NCI-H2171 treated with DMSO at 0.1 percent for 48 hours (cell line): ENCODE measurements at regions not wholly inside any gene's neighbourhood (a gene's known extent, or its start where the extent isn't known, plus 50 kb on each side); places are given as distances from the start of the nearest gene placed in this dataset.

Source experiments
- DNase-seq: peaks from one replicate; lab custom pipeline; 2025; lab: John Stamatoyannopoulos, UW

DNA sequence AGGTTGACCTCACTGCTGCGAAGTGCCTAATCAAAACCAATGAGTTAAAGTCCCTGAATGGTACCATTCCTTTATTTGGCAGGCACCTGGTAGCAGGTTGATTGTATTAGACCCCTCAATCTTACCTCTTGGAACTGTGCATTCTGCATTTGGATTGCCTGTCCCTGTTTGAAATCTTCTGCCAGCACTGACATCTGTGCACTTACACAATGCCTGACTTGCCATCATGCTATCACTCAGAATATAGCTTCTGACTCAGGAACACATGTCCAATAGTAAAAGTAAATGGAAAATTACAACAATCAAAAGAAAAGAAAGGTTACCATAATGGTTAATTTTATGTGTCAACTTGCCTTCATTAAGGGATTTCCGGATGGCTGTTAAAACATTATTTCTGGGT is 366.0 kb upstream of the PDGFD start:
- no peak for DNase-seq

- DNase-seq: no peak
Measured at GRCh38 chr11:104529213-104529612, 365.3 kb upstream of the PDGFD start.

DNA sequence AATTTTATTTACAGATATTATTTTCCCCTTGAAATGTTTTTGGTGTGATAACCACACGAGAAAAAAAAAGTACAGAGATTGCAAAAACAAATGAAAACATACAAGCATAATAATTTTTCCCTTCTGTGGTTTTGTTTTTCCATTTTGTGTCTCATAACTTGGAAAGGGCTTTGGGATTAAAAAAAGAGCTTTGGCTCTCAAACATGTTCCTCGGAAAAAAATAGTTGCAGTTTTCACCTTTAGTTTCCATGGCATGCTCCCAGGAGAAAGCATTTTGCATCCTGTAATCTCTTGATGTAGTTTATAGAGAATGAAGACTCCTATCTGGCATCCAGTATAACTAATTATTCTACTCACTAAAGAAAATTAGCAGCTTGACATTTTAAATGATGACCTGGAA is 362.1 kb upstream of the PDGFD start:
- DNase-seq: no peak

DNA sequence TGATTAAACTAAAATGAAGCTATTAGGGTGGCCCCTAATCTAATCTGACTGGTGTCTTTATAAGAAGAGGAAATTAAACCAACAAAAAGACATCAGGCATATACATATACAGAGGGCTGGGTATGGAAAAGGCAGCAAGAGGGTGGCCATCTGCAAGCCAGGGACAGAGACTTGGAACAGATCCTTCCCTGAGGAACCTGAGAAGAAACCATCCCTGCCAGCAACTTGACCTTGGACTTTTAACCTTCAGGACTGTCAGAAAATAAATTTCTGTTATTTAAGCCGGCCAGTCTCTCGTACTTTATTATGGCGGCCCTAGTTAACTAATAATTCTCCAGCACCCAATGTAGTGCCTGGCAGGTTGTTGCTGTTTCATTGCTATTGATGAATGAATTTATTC is 361.5 kb upstream of the PDGFD start:
- DNase-seq: no peak

DNA sequence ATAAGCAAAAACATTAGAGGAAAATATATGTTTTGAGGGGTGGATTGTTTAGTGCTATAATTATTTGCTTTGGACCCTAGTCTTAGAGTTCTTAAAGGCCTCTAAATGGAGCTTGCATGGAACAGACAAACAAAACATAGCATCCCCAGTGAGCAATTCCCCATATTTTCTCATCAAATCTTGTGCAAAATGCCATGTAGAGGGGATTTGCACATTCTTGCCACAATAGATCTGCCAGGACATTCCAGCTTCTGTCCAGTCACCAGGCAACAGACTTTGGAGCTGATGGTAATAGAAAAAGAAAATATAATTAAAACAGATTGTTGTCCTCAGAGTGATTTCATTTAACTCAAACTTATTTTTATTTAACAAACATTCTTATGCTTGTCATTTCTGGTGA is 360.3 kb upstream of the PDGFD start:
- DNase-seq: no peak

DNA sequence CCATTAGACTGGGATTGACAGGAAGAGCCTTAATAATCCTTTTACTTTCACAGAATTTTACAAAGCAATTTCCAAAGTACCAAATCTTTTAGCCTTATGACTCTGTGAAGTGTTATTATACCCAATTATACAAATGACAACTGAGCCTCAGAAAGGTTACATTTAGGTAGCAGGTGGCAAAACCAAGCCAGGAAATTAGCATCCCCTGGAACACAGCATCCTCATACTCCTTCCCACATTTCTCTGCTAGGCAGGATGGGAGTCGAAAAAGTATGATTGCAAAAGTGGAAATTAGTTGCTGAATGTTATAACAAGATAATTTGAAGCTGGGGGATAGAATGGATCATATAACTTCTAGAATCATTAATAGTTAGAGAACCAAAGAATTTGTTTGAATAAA is 359.7 kb upstream of the PDGFD start:
- DNase-seq: no peak

DNA sequence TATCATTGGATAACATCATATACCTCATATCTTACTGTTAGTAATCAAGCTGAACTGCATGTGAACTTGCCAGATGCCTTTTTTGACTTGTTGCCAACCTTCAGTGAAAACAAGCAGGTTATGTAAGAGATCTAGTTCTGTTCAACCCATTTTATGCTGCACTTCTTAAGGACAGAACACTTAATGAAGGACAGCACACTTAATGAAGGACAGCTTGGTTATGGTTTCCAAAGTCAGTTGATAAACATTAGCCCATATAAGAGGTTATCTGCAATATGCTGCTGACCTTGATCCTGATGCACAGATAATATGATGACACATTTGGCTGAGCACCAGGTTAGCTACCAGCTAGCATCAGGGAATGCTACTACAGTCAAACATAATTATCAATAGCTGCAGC is 358.7 kb upstream of the PDGFD start:
- no peak for DNase-seq

DNA sequence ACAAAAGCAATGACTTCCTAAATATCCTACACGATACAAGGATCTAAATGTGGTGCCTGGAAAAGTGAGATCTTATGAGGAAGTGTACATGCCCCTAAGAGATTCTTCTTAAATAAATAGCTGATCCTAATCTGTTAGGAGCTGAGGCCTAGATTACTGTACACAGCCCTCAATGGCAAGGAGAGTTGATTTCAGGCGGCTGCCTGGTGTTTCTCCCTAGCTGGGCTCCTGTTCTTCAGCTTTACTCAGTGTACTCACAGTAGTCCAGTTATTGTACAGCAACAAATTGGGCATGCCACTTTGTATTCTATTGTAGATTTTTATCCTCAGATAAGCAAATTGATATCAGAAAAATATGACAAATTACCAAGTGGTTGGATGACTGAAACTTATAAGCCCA is 358.2 kb upstream of the PDGFD start:
- no peak for DNase-seq

DNA sequence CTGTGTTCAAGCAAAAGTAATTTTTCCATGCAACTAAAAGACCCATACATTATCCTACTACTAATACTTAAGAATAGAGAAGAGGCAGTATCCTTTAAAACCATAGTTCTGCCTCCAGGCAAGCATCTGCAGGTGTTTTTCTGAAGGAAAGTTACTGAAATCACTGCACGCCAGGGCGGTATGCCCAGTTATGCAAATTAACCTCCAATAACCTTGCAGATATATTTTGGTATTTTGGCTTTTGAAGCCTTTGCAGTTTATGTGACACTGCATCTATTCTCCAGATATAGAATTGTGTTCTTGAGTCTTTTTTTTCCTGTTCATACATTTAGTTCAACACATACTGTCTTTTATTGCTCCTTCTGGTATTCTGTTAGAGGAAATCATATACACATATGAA is 346.2 kb upstream of the PDGFD start:
- no peak for DNase-seq

GRCh38 chr11:104490182-104490581 is 326.2 kb upstream of the PDGFD start:
- no peak for DNase-seq

DNA sequence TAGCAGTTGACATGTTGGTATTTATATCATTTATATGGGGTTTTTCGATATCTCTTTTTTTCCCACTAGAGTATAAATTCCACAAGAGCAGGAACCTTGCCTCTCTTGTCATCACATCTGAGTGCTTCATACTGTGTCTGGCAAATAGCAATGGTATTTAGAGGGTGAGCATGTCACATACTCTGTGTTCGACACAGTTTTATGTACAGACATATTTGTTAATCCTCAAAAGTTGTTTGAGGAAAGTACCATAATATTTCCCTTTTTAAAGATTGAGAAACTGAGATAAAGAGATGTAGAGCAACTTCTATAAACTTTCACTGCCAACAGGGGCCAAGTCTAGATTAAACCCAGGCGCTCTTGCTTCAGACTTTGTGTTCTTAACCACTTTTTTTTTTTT is 324.6 kb upstream of the PDGFD start:
- no peak for DNase-seq

GRCh38 chr11:104487046-104487806 is 323.3 kb upstream of the PDGFD start:
- DNase-seq: no peak

DNA sequence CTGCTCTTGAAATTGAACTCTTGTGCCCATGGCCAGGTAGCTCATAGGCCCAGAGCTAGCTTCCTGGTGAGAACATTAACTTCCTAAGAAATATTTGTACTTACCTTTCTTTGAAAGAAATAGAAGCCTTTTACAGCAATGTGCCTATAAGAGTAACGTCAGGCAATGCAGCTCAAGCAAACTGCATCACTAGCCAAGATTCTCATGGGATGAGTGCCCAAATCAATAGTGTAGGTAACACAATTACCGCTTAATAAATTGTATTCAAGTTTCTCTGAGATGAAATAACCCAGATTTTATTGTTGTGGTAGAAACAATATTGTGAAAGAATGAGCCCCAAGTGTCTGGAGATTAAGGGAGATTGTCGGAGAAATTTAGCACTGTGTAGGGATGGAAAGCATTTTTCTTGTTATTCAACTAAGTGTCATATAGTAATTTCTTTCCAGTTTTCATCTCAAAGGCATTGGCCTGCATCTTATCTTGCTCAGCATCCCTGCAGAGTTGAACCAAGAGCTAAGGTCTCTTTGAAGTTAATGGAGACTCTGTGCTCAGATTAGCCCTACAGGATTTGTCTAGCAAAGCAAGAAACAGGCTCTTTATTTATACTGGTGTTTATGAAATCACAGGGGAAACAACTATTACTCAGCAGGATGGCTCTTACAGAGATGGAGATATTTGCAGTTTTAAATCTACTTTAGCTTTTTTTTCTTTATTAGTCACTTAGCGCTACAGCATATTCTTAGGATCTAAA is 321.0 kb upstream of the PDGFD start:
- DNase-seq: no peak

- DNase-seq: no peak
Measured at GRCh38 chr11:104476898-104477297, 313.0 kb upstream of the PDGFD start.

DNA sequence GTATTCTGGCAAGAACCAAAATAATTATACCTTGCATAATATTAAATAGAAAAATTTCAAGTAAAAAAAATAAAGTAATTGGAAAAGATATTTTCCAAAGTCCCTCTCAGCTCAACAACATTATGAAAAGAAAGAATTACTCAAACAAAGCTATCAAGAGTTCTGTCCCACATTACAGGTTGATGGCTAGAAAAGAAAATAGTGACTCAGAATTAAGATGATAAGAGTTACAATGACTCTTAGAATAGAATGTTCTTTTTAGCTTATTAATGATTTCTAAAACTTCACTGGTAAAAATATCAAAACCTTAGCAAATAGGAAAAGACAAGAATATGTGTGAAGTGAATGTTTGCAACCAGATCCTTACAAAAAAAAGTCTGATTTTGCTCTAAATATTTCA is 312.5 kb upstream of the PDGFD start:
- DNase-seq: no peak

- no peak for DNase-seq
Measured at GRCh38 chr11:104467404-104467803, 303.5 kb upstream of the PDGFD start.

GRCh38 chr11:104465321-104465720 is 301.4 kb upstream of the PDGFD start:
- DNase-seq: no peak

DNA sequence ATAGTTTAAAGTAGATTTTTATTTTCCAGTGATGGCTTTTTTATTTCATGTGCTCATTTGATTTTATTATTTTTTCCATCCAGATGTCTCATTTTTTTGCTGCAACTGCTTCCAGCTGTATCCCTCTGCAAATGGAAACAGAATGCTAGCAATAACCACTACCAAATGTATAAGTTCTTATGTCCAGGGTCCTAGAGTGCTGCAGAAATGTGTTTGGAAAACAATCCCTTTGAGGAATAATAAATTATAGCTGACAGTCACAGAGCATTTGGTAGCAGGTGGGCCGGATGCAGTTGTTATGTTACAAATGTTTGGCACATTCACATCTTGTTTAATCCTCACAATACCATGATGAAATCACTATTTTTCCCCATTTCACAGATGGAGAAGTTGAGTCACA is 300.7 kb upstream of the PDGFD start:
- DNase-seq: no peak

DNA sequence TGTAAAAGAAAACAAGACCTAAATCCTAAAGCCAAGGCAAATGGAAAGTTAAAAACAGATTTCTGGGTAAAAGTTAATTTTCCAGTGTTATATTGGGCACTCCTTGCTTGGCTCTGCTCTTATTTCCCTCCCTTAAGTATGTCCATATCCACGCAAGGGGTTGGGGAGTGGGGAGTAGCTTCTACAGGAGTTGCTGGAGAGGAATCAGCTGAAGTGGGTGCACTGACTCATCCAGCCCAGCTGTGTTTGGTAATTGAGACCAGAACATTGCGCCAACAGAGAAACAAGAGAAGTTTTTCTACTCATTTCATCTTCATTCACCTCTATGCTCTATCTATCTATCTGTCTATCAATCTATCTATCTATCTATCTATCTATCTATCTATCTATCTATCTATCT is 298.4 kb upstream of the PDGFD start:
- no peak for DNase-seq

DNA sequence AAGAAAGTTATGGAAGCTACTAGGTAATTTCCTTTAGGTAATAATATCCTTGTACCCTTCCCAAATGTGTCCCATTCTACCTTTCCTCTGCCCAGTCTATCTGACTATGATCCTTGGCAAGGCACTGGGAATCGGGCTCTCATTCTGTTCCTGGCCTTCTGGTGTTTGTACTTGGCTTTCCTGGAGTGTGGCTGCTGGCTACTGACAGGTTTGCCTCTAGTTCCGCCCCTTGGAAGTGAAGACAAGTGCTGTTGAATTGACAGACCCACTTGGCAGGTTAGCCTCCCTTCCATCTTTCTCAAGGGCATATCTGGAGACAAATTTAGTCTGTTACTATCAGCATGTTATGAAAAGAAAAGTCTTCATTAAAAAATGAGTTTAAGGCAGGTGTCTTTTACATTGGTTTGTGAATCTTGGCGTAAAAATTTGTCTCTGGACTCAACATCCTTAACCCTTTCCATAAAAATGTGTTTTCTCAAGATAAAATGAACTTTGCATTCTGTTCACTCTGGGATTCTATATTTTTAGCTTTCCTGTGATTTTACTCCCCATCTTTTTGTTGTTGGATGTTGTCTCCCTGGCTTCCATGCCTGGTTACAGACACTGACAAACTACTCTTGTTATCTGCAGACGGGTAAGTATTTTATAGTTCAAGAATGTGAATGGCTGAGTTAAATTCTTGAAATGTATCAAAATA is 287.4 kb upstream of the PDGFD start:
- DNase-seq: no peak

DNA sequence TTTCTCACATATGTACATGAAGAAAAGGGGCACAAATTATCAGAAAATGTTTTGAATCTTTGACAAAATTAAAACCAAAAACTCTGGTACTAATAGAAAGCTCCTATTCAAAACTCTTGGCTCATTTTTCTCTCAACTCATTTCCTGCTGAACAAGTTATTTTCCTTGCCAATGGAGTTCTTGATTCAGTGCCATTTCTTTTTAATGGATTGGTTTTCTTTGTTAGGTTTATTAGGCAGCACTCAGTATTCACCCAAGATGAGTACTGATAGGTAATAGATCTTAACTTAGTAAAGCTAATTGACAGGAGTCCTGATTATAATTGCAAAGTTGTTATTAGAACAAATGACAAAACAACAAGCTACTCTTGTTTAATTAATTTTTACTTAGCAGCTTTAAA is 279.4 kb upstream of the PDGFD start:
- DNase-seq: no peak

DNA sequence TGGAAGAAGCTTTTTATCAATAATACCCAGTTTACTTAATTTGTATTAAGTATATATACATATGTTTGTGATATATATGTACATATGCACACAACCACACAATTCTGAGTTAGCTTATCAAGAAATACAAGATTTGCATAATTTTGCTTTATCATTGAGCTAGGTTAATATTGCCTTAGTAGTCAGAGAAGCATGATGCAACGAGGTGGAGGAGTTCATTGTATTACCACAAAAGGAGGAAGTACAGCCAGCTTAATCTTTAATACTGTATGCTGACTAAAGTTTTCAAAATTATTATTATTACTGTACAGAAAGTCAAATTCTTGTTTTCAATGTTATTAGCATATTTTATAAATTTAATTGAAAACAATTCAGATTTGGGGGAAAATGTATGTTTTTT is 278.4 kb upstream of the PDGFD start:
- DNase-seq: no peak

DNA sequence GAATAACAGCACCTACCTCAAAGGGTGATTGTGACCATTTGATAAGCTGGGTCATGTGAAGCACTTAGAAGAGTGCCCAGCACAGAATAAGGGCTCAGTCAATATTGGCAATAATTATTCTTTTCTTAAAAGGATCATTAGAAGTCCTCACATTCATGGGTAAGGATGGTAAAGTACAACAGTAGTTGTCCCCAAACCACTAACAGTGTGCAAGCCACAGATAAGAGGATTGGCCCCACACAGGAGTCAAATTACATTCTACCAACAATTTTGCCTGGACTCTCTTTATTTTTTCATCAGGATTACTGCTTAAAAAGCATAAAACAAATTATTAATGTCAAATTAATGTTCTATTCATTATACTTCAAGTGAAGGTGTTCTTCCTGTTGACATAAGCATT is 271.5 kb upstream of the PDGFD start:
- DNase-seq: no peak
